ENCODE measurements at regions not wholly inside any gene's neighbourhood (a gene's known extent, or its start where the extent isn't known, plus 50 kb on each side); places are given as distances from the start of the nearest gene placed in this dataset.

DNA sequence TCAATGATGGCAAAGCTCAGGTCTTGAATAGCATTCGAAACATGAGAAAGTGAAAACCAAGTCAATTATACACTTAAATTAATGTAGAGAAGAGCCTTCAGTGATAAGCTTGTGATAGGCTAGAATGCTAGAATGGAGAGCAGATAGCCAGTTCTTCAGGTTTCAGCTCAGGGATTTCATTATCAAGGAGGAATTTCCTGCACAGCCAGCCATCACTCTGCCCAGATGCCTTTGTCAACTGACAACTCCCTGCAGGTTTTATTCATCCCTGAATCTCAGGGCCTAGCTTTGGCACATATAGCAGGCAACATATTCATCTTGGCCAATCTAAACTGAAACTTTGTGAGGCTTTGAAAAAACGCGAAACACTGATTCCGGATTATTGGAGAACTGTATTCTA lies 199.3 kb upstream of the CDH6 start:
- H3K4me2 ChIP-seq = no peak overlapping the region

GRCh38 chr5:30991462-30991861 lies 202.0 kb upstream of the CDH6 start:
- Histone ChIP-seq H4K20me1 (ENCODE audit: insufficient read depth) (no peaks in the 10 kb centered on the region), H3K36me3 (ENCODE audit: insufficient read depth) (no peaks in the 10 kb centered on the region), H3K4me3 (IDR thresholded peaks at IDR 0.05; ENCODE audit: insufficient read depth, low read depth, low read length) (no peak overlapping the region), H3K4me2 (no peak overlapping the region), H3K27ac (no peak overlapping the region), H3K9ac (no peak overlapping the region), H2AFZ (ENCODE audit: low read depth) (no peak overlapping the region), H3K27me3 (ENCODE audit: insufficient read depth, low read depth) (no peaks in the 10 kb centered on the region), H3K4me1 (ENCODE audit: low read depth, poor library complexity, severe bottlenecking) (no peaks in the 10 kb centered on the region), H3K79me2 (ENCODE audit: insufficient read depth, low read depth) (no peaks in the 10 kb centered on the region)
- no peak for TF ChIP-seq CTCF (conservative IDR thresholded peaks at IDR 0.05; ENCODE audit: low read depth, low read length)

More for the DNA sequence above, 199.3 kb upstream of the CDH6 start:
- H3K27ac ChIP-seq = no peak overlapping the region
- no peak overlapping the region for H3K4me3 ChIP-seq (IDR thresholded peaks at IDR 0.05; ENCODE audit: insufficient read depth, low read depth, low read length)
- H3K4me1 ChIP-seq (ENCODE audit: low read depth, poor library complexity, severe bottlenecking) = no peaks in the 10 kb centered on the region
- H3K27me3 ChIP-seq (ENCODE audit: insufficient read depth, low read depth) = no peaks in the 10 kb centered on the region
- H3K79me2 ChIP-seq (ENCODE audit: insufficient read depth, low read depth) = no peaks in the 10 kb centered on the region
- TF ChIP-seq CTCF (conservative IDR thresholded peaks at IDR 0.05; ENCODE audit: low read depth, low read length) = no peak
- no peak overlapping the region for H3K9ac ChIP-seq
- H2AFZ ChIP-seq (ENCODE audit: low read depth) = no peak overlapping the region
- H3K36me3 ChIP-seq (ENCODE audit: insufficient read depth) = no peaks in the 10 kb centered on the region
- no peaks in the 10 kb centered on the region for H4K20me1 ChIP-seq (ENCODE audit: insufficient read depth)

DNA sequence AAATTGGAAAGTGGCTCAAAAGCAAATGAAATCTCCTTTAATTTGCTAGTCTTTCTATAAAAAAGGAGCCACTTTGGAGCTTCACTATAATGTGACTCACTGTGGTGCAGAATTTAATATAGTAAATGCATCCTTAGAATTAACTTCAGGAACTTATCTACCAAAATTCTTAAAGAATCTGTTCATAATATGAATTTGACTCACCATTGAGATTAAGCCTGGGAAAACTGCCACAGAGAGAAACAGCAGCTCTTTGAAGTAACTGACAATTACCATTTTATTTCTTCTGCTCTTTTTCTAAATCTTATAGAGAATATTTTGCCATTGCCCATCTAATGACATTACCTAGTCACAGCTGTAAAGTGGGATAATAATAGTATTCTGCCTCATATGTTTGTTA lies 211.9 kb upstream of the CDH6 start:
- H3K9ac ChIP-seq = no peak overlapping the region
- no peak overlapping the region for H3K4me2 ChIP-seq
- no peak for TF ChIP-seq CTCF (conservative IDR thresholded peaks at IDR 0.05; ENCODE audit: low read depth, low read length)
- no peaks in the 10 kb centered on the region for H3K79me2 ChIP-seq (ENCODE audit: insufficient read depth, low read depth)
- H3K4me1 ChIP-seq (ENCODE audit: low read depth, poor library complexity, severe bottlenecking) = no peaks in the 10 kb centered on the region
- H3K27me3 ChIP-seq (ENCODE audit: insufficient read depth, low read depth) = no peaks in the 10 kb centered on the region
- H3K27ac ChIP-seq = no peak overlapping the region
- H3K4me3 ChIP-seq (IDR thresholded peaks at IDR 0.05; ENCODE audit: insufficient read depth, low read depth, low read length) = no peak overlapping the region
- H2AFZ ChIP-seq (ENCODE audit: low read depth) = no peak overlapping the region
- H4K20me1 ChIP-seq (ENCODE audit: insufficient read depth) = no peaks in the 10 kb centered on the region
- no peaks in the 10 kb centered on the region for H3K36me3 ChIP-seq (ENCODE audit: insufficient read depth)

- Histone ChIP-seq H3K27me3 (ENCODE audit: insufficient read depth, low read depth) (no peaks in the 10 kb centered on the region), H3K79me2 (ENCODE audit: insufficient read depth, low read depth) (no peaks in the 10 kb centered on the region), H3K9ac (no peak overlapping the region), H4K20me1 (ENCODE audit: insufficient read depth) (no peaks in the 10 kb centered on the region), H2AFZ (ENCODE audit: low read depth) (no peak overlapping the region), H3K36me3 (ENCODE audit: insufficient read depth) (no peaks in the 10 kb centered on the region), H3K27ac (no peak overlapping the region), H3K4me1 (ENCODE audit: low read depth, poor library complexity, severe bottlenecking) (no peaks in the 10 kb centered on the region), H3K4me3 (IDR thresholded peaks at IDR 0.05; ENCODE audit: insufficient read depth, low read depth, low read length) (no peak overlapping the region), H3K4me2 (no peak overlapping the region)
- no peak for TF ChIP-seq CTCF (conservative IDR thresholded peaks at IDR 0.05; ENCODE audit: low read depth, low read length)
Observed at GRCh38 chr5:30968971-30969370, 224.5 kb upstream of the CDH6 start.

DNA sequence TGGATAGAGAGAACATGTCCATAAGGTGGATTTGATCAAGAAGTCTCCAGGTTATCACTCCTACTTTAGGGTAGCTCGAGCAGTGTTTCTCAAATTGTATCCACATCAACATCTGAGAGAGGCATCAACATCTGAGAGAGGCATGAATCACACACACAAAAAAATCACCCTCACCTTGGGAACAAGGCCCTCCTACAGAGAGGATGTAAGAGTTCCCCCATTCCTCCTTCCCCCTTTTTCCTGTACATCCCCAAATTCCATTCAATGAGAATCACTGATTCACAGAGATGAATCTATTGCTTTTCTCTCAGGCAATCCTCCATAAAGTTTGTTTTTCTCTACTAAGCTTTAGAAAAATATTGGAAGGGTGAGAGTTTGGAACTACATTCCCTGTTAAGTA lies 233.4 kb upstream of the CDH6 start:
- Histone ChIP-seq H3K36me3 (ENCODE audit: insufficient read depth) (no peaks in the 10 kb centered on the region), H3K4me1 (ENCODE audit: low read depth, poor library complexity, severe bottlenecking) (no peaks in the 10 kb centered on the region), H3K79me2 (ENCODE audit: insufficient read depth, low read depth) (no peaks in the 10 kb centered on the region), H3K4me3 (IDR thresholded peaks at IDR 0.05; ENCODE audit: insufficient read depth, low read depth, low read length) (no peak overlapping the region), H3K9ac (no peak overlapping the region), H3K27ac (no peak overlapping the region), H2AFZ (ENCODE audit: low read depth) (no peak overlapping the region), H4K20me1 (ENCODE audit: insufficient read depth) (no peaks in the 10 kb centered on the region), H3K27me3 (ENCODE audit: insufficient read depth, low read depth) (no peaks in the 10 kb centered on the region), H3K4me2 (no peak overlapping the region)
- no peak for TF ChIP-seq CTCF (conservative IDR thresholded peaks at IDR 0.05; ENCODE audit: low read depth, low read length)
